Medulla oblongata (tissue), 1 donor: ENCODE measurements at regions not wholly inside any gene's neighbourhood (a gene's known extent, or its start where the extent isn't known, plus 50 kb on each side); places are given as distances from the start of the nearest gene placed in this dataset.
"Not testable (repeated sequence)": the region's sequence is repeated elsewhere in the genome, so short reads cannot be mapped to it uniquely, and the experiment has no call there.

Source experiments
- DNase-seq: peaks from one replicate; pipeline ENCODE4 v3.0.0-alpha.2; 2015; ENCODE audit errors: extremely low spot score

DNA sequence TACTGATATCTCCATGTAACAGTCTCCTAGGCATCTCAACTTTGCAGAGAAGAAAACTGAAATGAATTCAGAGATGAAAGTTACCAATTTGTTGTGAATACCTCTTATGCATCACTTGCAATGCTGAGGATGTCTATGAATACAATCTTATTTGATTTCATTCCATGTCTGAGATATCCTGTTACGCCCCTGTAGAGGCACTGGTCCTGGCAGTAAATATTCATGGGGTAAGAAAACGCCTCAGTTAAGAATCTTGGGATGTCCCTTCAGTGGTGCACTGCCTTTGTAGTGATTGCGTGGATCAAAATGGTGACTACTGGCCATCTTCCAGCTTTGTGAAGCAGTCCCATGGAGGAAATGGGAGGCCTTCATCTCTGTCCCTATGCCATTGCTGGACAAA is 229.1 kb upstream of the C9orf72 start:
- DNase-seq: no peak

DNA sequence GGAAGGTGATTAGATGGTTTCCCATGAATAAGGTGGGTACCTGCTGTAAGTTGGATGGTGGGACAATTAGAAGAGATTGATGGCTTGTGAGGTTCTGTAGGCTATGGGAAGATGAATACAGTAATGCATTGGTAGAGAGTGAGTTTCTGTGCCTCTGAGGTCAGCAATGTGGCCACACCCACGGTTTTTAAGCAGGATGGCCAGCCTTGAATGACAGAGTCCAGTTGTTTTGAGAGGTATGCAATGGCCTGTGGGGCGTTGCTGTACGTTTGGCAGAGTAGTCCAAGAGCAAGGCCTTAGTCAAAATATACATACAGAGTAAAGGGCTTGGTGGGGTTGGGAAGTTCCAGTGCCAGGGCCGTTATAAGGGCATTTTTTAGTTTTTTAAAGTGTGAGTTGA is 235.6 kb upstream of the C9orf72 start:
- DNase-seq: no peak

DNA sequence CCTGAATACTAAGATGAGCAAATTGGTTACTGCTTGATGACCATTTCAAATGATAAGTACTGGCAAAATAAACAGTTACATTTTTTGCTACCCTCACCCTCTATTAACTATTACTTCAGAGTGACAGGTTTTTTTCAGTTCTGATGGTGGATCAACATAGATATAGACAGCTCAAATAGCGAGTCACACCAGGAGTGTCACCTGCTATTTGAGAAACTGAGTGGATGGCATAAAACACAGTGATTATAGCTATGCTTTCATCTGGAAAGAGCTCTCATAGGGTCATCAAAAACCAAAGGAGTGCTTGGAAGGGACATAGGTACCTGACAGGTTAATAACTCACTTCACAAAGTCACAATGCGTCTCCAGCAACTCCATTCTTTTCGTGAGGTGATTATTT is 244.5 kb upstream of the C9orf72 start:
- no peak for DNase-seq

DNA sequence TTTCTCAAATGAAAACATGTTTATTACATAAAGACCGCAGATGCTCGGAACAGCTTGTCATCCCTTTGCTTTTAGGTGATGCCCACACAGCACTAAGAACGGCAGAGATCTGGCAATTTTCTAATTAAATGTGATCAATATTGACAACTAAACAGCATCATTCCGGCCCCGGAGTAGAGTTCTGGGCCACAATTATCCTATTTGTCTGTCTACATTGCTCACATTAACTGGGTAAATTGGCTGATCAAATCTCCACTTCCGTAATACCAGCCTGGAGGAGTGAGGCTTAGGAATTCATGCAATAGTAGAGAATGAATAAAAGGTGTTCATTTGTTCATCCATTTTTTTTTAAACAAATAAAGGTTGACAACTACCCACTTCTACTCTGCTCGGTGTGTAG is 245.1 kb upstream of the C9orf72 start:
- DNase-seq: no peak

DNA sequence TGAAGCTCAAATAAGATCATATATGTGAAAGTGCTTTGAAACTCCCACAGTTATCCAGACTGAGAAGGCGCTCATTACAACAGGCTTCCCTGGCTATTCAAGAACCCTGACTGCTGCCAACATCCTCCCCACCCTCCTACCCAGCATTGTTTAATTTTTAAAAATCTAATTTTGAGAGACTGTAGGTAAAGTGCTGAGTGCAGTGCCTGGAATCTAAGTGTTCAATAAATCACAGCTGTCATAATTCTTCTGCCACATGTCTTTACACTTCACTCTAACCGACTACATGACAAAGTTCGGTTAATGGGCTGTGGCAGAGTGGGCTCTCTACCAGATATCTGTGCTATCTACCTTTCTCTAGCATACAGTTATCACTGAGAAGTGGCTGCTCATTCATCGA is 255.6 kb upstream of the C9orf72 start:
- DNase-seq: no peak

- DNase-seq: no peak
Measured at GRCh38 chr9:27829621-27830020, 256.3 kb upstream of the C9orf72 start.

GRCh38 chr9:27832108-27832507 is 258.8 kb upstream of the C9orf72 start:
- DNase-seq: not testable (repeated sequence)

GRCh38 chr9:27835286-27835685 is 262.0 kb upstream of the C9orf72 start:
- DNase-seq: no peak

DNA sequence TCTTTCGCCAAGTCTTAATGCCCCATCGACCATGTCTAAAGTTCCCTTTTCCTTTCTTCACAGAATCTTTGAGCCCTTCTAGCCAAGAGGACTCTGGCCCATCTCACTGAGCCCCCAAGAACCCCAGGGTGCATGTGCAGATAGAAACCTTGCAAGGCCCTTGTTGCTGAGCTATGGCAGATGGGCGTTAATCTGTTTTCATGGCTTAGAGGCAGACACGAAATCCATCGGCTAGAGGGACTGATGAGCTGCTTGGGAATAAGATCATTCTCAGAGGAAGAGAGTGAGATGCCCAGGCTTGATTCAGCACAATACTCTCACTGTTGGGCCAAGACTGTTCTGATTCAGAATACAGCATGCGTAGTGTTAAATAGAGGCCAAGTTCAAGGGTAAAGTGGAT is 262.5 kb upstream of the C9orf72 start:
- DNase-seq: no peak

- DNase-seq: no peak
Measured at GRCh38 chr9:27836661-27837401, 263.6 kb upstream of the C9orf72 start.

GRCh38 chr9:27838876-27839275 is 265.6 kb upstream of the C9orf72 start:
- DNase-seq: no peak

DNA sequence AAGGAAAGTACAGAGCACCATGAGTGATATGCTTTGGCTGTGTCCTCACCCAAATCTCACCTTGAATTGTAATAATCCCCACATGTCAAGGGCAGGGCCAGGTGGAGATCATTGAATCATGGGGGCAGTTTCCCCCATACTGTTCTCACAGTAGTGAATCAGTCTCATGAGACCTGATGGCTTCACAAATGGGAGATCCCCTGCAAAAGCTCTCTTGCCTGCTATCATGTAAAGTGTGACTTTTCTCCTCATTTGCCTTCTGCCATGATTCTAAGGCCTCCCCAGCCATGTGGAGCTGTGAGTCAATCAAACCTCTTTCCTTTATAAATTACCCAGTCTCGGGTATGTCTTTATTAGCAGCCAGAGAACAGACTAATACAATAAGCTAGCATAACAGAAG is 266.5 kb upstream of the C9orf72 start:
- DNase-seq: not testable (repeated sequence)

DNA sequence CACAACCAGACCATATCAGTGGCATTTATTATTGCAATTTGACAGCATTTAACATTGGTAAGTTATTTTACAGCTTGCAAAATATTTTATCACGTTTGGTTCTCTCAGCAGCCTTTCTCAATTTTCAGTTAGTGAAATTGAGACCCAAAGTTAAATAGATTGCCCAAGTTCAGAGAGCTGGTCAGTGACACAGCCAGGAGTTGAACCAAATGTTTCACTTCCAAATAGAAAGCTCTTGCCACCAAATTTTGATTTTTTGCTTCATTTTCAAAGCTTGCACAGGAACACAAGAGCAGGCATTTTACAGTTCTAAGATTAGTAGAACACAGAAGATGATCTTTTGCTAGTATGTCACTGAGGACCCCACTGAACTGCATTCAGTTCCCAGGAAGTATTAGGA is 271.5 kb upstream of the C9orf72 start:
- no peak for DNase-seq

- no peak for DNase-seq
Measured at GRCh38 chr9:27847380-27847779, 274.1 kb upstream of the C9orf72 start.

DNA sequence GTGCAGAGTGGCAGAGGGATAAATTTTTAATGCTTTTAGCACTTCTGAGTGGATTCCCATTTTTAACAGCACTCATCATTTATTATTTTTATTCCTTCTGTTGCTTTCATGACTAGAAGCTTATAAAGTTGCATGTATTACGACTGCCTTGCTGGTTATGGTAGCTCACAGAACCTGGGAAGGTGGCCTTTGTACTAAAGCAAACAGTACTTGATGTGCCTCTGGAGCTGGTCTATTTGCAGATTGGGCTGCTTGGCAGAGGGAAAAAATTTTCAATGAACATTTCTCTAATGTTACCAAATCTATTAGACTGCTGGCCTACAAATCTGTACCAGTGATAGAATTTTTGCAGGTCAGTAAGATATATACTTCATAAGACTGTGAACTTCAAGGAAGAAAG is 274.5 kb upstream of the C9orf72 start:
- no peak for DNase-seq

DNA sequence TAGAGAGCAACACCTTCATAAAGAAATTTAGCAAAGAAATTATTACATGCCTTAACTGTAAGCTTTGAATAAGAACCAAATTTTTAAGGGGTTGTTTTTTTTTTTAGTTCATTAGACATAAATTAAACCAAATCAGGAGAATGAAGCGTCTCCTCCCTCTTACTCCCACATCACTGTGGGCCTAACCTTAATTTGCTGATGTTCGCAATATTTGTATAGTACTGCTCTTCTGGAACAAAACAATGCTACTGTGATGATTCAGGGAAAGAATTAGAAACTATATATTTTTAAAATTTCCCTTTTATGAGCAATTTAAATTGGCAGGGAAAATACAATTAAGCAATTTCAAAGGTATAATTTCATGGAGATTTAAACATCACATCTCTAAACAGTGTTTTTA is 275.0 kb upstream of the C9orf72 start:
- no peak for DNase-seq

DNA sequence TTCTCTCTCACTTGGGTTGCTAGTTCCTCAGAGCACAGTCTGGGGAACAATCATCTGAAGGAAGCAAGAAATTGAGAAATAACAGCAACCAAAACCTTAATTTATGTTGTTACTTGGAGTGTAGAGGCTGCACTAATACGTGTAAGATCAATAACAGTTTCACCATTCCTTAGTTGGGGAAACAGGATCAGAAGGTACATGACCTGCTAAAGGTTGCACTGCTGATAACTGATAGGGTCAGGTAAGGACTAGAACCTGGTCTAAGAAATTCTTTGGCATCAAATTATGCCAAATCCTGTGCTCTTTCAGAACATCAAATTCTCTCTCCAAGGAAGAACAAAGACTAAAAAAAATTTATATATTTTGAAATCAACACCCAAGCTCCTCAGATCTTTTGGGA is 278.6 kb upstream of the C9orf72 start:
- no peak for DNase-seq

DNA sequence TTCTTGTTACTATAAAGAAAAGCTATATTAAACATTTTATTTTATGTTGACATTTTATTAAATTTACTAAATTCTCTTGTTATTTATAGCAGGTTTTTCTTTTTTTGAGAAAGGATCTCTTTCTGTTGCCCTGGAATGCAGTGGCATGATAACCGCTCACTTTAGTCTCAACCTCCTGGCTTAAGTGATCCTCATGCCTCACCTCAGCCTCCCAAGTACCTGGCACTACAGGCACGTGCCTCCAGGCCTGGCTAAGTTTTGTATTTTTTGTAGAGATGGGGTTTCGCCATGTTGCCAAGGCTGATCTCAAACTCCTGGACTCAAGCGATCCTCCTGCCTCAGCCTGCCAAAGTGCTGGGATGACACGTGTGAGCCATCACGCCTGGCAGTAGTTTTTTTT is 280.2 kb upstream of the C9orf72 start:
- DNase-seq: no peak

DNA sequence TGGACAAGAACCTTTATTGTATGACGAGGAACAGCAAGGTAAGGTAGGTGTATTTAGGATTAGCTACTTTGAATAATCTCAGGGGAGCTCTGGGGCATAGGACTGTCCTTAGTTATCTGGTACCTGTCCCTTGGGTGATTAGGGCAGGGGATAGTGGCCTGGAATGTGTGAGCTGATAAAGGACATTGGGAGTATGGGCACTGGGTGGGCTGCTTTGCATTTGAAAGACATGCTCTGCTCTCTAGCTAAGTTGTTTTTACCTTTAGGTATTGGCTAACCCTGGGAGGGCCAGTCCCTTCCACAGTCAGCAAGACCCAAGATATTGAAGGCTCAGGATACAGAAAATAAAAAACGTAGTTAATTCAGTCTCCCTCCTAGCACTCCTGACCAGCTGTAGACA is 282.8 kb upstream of the C9orf72 start:
- DNase-seq: no peak

GRCh38 chr9:27856748-27857147 is 283.5 kb upstream of the C9orf72 start:
- no peak for DNase-seq

DNA sequence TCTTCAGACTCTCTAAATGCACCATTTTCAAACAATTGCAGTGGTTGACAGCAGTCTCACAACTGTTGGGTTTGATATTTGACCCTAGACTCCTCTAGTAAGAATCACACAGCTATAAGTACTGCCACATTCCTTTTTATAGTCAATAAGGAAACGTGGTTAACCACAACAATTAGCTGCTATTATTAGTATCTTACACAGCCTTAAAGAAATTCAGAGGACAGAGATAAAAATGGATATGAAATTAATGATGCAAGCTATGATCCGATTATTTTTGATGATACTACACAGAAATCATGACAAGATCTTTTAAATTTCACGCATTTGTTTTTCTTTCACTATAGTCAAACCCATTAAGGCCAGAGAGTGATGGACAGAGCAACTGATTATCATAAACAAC is 288.6 kb upstream of the C9orf72 start:
- DNase-seq: no peak

- DNase-seq: no peak
Measured at GRCh38 chr9:27864644-27865438, 291.6 kb upstream of the C9orf72 start.

DNA sequence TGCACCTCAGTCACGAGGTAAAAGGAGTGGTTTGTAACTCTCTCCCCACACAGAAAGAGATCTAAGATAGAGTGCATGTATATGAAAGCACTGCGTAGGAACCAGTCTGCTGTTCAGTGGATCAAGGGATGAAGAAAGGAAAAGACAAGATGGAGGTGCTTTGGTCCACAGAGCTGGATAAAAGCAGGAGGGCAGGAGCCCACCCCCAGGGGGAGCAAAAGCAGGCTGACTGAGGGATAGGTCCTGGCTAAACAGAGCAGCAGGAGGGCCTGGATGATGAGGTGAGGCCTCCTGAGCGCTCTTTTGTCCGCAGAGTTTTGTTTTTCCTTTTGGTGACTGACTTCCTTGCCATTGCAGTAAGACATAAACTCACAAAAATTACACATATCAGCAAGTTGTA is 293.5 kb upstream of the C9orf72 start:
- DNase-seq: no peak
